GM21526 (cell line): ENCODE measurements at regions not wholly inside any gene's neighbourhood (a gene's known extent, or its start where the extent isn't known, plus 50 kb on each side); places are given as distances from the start of the nearest gene placed in this dataset.
"Not testable (repeated sequence)": the region's sequence is repeated elsewhere in the genome, so short reads cannot be mapped to it uniquely, and the experiment has no call there.

Experiments
- ATAC-seq: cut with Tn5 transposase; IDR thresholded peaks from one replicate; pipeline ENCODE4 v1.9.1; 2021; ENCODE audit warnings: moderate library complexity; ENCODE audit not compliant: unreplicated experiment, low FRiP score

GRCh38 chr12:65672441-65672840 is 151.8 kb upstream of the HMGA2 start:
- no peak for ATAC-seq

GRCh38 chr12:65673156-65673690 is 151.1 kb upstream of the HMGA2 start:
- no peak for ATAC-seq

- no peak for ATAC-seq
Observed at GRCh38 chr12:65673732-65674131, 150.6 kb upstream of the HMGA2 start.

- ATAC-seq = no peak
Observed at GRCh38 chr12:65675141-65675621, 149.1 kb upstream of the HMGA2 start.

- not testable (repeated sequence) for ATAC-seq
Observed at GRCh38 chr12:65678172-65678571, 146.1 kb upstream of the HMGA2 start.

GRCh38 chr12:65681226-65681625 is 143.1 kb upstream of the HMGA2 start:
- no peak for ATAC-seq

DNA sequence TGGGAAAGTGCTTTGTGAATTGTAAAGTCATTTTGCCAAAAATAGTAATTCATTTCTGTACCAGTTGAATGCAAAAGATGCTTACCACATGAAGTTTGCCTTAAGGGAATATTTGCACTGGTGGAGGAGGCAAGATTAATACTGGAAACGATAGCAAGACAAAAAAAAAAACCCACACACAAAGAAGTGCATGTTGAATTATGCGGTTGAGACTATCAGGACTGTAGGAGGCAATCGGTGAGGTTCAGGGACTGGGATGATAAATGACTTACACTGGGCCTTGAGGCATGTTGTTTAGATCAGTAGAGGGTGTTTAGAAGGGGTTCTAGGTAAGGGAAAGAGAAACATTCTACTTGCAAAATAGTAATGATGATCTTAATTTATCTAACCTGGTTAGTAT is 142.2 kb upstream of the HMGA2 start:
- no peak for ATAC-seq

GRCh38 chr12:65684906-65685305 is 139.4 kb upstream of the HMGA2 start:
- ATAC-seq = no peak

- no peak for ATAC-seq
Observed at GRCh38 chr12:65685514-65685913, 138.8 kb upstream of the HMGA2 start.

DNA sequence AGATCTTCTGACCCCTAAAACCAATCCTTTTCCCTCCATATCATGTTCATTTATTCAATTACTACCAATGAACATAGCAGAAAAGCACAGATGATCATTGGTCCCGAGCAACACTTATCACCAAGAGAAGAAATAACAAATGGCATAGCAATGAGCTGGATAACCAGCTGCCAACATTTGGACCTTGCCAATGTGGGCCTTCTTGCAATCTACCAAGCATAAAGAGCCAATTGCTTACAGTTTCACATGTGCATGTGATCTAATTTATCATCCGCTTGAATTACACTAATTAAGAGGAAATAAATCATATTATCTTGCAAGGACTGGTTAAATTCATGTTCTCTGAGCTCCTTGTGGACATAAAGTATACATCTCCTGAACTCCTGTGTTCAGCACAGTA is 134.8 kb upstream of the HMGA2 start:
- ATAC-seq = no peak

DNA sequence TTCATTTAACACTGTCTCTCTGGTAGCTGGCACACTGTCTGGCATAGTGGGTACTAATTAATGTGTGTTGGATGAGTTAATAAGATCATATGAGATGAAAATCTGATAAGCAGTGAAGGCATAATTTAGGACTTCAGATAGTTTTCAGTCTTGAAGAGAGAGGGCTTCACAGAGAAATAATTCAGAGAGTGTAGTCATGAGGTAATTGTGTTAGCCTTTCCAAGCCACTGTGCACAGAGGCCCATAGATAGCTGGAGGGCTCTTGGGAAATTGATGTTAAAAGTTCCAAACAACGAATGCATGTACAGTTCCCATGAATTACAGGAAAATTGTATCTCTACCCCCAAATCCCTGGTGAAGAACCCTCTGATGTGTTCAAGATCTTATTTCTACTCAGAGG is 133.8 kb upstream of the HMGA2 start:
- ATAC-seq = no peak

GRCh38 chr12:65694130-65694529 is 130.2 kb upstream of the HMGA2 start:
- no peak for ATAC-seq

- ATAC-seq = no peak
Observed at GRCh38 chr12:65695113-65695865, 129.0 kb upstream of the HMGA2 start.

- ATAC-seq = no peak
Observed at GRCh38 chr12:65696227-65696626, 128.1 kb upstream of the HMGA2 start.

- no peak for ATAC-seq
Observed at GRCh38 chr12:65699251-65699650, 125.0 kb upstream of the HMGA2 start.

DNA sequence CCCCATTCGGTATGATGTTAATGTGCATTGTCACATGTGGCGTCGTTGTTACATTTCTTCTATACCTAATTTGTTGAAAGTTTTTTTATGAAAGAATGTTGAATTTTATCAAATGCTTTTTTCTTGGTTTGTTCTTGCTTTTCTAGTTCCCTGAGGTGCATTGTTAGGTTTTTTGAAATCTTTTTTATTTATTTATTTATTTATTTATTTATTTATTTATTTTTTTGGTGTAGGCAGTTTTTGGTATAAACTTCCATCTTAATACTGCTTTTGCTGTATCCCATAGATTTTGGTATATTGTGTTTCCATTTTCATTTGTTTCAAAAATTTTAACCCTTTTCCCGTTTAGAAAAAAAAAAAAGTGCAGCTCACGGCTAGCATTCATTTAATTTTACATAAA is 121.1 kb upstream of the HMGA2 start:
- ATAC-seq = no peak

DNA sequence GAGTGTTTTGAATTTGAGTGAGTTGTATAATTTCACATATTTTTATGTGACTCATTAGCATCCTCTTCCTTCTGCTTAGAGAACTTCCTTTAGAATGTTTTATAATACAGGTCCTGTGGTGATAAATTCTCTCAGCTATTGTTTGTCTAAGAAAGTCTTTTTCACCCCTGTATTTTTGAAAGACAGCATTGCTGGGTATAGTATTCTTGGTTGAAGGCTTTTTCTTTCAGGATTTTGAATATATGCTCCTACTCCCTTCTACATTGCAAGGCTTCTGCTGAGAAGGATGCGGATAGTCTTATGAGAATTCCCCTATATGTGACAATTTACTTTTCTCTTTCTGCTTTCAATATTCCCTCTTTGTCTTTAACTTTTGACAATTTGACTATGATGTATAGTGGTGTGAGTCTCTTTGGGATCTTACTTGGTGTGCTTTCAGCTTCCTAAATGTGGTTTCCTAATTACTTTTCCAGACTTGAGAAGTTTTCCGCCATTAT is 118.9 kb upstream of the HMGA2 start:
- ATAC-seq = no peak

DNA sequence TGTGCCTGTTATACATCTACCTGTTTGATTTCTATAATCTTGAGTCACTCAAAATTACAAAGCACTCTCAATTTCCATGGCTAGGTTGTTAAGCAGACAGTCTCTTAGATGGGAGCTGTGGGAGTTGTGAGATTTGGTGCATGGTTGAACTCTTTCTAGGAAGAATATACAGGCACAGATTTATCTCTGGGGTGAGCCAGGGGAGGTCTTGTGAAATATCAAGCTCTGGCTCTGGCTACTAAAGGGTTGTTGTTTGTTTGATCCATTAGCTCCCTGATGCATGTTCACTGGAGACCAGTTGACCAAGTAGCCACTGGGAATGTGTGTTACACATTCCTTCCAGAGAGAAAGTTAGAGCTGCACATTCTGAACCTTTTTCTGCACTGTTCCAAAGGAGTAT is 117.2 kb upstream of the HMGA2 start:
- no peak for ATAC-seq

- no peak for ATAC-seq
Observed at GRCh38 chr12:65712260-65713004, 111.9 kb upstream of the HMGA2 start.

DNA sequence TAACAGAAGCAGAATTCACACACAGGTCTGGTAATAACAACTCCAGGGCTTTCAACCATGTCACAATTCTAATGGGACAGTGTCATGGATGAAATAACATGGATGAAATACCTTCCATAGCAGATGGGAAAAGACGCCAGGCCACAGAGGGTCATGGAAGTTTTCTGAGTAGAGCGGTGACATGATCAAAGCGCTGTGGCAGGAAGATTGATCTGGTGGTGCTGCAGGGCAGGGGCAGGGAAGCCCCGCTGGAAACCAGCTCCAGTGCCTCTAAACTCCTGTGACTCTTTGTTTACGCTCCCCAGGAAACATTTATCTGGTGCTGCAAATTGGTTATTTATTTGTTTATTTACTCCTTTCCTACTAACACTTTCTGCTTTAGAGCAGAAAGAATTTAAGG is 108.3 kb upstream of the HMGA2 start:
- no peak for ATAC-seq
